ENCODE measurements at regions not wholly inside any gene's neighbourhood (a gene's known extent, or its start where the extent isn't known, plus 50 kb on each side); places are given as distances from the start of the nearest gene placed in this dataset.

- no peak for ATAC-seq
- whole genome bisulfite sequencing (ENCODE audit: insufficient coverage, low coverage, low lambda C conversion rate, missing lambda C conversion rate) = 60% methylated on average over 1 of the region's 2 CpGs
- H3K27me3 ChIP-seq = no peaks in the 10 kb centered on the region
- no peaks in the 10 kb centered on the region for H3K9me3 ChIP-seq
- H3K4me1 ChIP-seq = no peaks in the 10 kb centered on the region
- TF ChIP-seq POLR2A (IDR thresholded peaks at IDR 0.05) = no peak
- TF ChIP-seq, protein P1, sequence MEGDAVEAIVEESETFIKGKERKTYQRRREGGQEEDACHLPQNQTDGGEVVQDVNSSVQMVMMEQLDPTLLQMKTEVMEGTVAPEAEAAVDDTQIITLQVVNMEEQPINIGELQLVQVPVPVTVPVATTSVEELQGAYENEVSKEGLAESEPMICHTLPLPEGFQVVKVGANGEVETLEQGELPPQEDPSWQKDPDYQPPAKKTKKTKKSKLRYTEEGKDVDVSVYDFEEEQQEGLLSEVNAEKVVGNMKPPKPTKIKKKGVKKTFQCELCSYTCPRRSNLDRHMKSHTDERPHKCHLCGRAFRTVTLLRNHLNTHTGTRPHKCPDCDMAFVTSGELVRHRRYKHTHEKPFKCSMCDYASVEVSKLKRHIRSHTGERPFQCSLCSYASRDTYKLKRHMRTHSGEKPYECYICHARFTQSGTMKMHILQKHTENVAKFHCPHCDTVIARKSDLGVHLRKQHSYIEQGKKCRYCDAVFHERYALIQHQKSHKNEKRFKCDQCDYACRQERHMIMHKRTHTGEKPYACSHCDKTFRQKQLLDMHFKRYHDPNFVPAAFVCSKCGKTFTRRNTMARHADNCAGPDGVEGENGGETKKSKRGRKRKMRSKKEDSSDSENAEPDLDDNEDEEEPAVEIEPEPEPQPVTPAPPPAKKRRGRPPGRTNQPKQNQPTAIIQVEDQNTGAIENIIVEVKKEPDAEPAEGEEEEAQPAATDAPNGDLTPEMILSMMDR (IDR thresholded peaks at IDR 0.05) = no peak
- H3K27ac ChIP-seq = no peak overlapping the region
- intact Hi-C loops (cut with DNase I) = no loop called here
- DNase-seq = no peak
- no peaks in the 10 kb centered on the region for H3K36me3 ChIP-seq
- no peak overlapping the region for H3K4me3 ChIP-seq
These were observed 156.3 kb upstream of the SKOR2 start for GRCh38 chr18:47407736-47408135.

- DNase-seq (no peak), ATAC-seq (no peak)
- no peaks in the 10 kb centered on the region for H3K9me3 ChIP-seq
- WGBS (ENCODE audit: insufficient coverage, low coverage, low lambda C conversion rate, missing lambda C conversion rate) = 60% methylated on average over 1 of the region's 3 CpGs
- no peak overlapping the region for H3K27ac ChIP-seq
- no peaks in the 10 kb centered on the region for H3K36me3 ChIP-seq
- intact Hi-C loops (cut with DNase I) = no loop called here
- H3K4me3 ChIP-seq = no peak overlapping the region
- H3K4me1 ChIP-seq = no peaks in the 10 kb centered on the region
- H3K27me3 ChIP-seq = no peaks in the 10 kb centered on the region
- TF ChIP-seq POLR2A (IDR thresholded peaks at IDR 0.05) = no peak
- TF ChIP-seq, protein P1 (IDR thresholded peaks at IDR 0.05) = no peak
These were observed 153.4 kb upstream of the SKOR2 start for GRCh38 chr18:47404845-47405244.

- H3K4me3 ChIP-seq = no peak overlapping the region
- DNase-seq = no peak
- no peak for ATAC-seq
- intact Hi-C loops (cut with DNase I) = no loop called here
- no peaks in the 10 kb centered on the region for H3K36me3 ChIP-seq
- no peaks in the 10 kb centered on the region for H3K9me3 ChIP-seq
- no peak overlapping the region for H3K27ac ChIP-seq
- H3K27me3 ChIP-seq = no peaks in the 10 kb centered on the region
- 41% methylated on average over 3 of the region's 3 CpGs for WGBS (ENCODE audit: insufficient coverage, low coverage, low lambda C conversion rate, missing lambda C conversion rate)
- H3K4me1 ChIP-seq = no peaks in the 10 kb centered on the region
- TF ChIP-seq POLR2A (IDR thresholded peaks at IDR 0.05) = no peak
These were observed 152.5 kb upstream of the SKOR2 start for GRCh38 chr18:47403949-47404348.

GRCh38 chr18:47403317-47403716, 151.9 kb upstream of the SKOR2 start:
- no peaks in the 10 kb centered on the region for H3K36me3 ChIP-seq
- no peaks in the 10 kb centered on the region for H3K9me3 ChIP-seq
- H3K4me3 ChIP-seq = no peak overlapping the region
- intact Hi-C loops (cut with DNase I) = no loop called here
- ATAC-seq (no peak), DNase-seq (no peak)
- no peak for TF ChIP-seq POLR2A (IDR thresholded peaks at IDR 0.05)
- TF ChIP-seq, protein P1 (IDR thresholded peaks at IDR 0.05) = no peak
- H3K4me1 ChIP-seq = no peaks in the 10 kb centered on the region
- H3K27ac ChIP-seq = no peak overlapping the region
- H3K27me3 ChIP-seq = no peaks in the 10 kb centered on the region
- 21% methylated on average over 8 of the region's 8 CpGs for WGBS (ENCODE audit: insufficient coverage, low coverage, low lambda C conversion rate, missing lambda C conversion rate)

DNA sequence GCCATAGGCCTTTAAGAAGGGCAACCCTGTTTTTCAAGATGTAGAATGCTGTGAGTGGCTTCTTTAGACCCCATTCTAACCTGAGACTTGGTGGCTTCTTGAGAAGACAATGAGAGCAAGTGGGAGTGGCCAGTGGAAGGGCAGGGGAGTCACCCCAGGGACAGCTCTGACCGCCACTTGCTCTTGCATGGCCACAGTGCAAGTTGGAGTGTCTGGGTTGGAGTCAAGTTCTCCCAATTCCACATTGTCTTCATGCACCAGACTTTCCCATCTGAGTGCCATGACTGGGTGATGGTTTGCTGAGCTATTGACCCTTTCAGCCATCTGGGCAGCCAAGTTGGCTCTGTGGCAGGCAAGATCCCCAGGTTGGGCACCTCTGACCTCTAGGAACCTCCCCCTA, 148.0 kb upstream of the SKOR2 start:
- no peaks in the 10 kb centered on the region for H3K27me3 ChIP-seq
- no CpG with 5 or more reads among the region's 1 CpG for WGBS (ENCODE audit: insufficient coverage, low coverage, low lambda C conversion rate, missing lambda C conversion rate)
- intact Hi-C loops (cut with DNase I) = no loop called here
- H3K4me1 ChIP-seq = no peaks in the 10 kb centered on the region
- no peak for DNase-seq
- no peak for ATAC-seq
- no peak overlapping the region for H3K27ac ChIP-seq
- no peaks in the 10 kb centered on the region for H3K9me3 ChIP-seq
- no peaks in the 10 kb centered on the region for H3K36me3 ChIP-seq
- TF ChIP-seq, protein P1 (IDR thresholded peaks at IDR 0.05) = no peak
- TF ChIP-seq POLR2A (IDR thresholded peaks at IDR 0.05) = no peak
- H3K4me3 ChIP-seq = no peak overlapping the region

All from right lobe of liver (tissue), 6 donors.